ENCODE measurements at regions not wholly inside any gene's neighbourhood (a gene's known extent, or its start where the extent isn't known, plus 50 kb on each side); places are given as distances from the start of the nearest gene placed in this dataset.

DNA sequence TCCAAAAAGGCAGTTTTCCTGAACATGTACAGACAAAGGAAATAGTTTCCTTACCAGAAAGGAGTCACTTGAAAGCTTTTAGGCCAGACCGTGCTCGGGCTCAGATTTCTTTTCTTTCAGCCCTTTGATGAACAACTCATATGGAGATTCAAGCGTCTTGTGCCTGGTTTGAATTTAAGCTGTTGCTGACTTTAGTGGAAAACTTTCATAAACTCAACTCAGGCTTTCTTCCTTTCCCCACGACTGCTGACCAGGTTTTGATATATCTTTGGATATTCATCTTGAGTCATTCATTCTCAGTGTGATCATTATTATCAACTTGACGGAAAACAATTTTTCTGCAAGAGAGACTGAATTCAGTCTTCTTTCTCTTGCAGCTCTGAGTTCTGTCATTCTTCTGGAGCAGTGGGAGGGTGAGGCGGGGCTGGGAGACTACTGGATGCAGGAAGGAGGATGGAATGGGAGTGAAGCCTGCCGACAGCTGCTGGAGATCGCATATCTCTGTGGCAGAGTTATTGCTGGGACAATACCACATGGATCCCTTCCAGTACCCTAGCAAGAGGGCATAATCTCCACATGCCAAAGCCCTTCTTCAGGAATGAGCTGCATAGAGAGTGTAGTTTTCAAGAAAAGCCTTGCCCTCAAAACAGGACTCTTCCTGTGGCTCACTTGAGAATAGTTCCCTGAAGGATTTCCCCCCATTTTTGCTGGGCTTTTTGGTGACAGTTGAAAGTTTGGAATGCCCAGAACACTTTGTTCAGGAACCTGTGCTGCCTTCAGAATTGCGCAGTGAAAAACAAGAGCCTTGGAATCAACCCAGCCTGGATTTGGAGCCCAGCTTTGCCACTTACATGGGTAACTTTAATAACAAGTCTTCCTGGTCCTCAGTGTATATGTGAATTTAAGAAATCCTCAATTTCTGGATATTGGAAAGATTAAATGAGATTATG, 364.4 kb downstream of the ZNF521 start:
- DNase-seq (ENCODE audit: low spot score), result no peak

DNA sequence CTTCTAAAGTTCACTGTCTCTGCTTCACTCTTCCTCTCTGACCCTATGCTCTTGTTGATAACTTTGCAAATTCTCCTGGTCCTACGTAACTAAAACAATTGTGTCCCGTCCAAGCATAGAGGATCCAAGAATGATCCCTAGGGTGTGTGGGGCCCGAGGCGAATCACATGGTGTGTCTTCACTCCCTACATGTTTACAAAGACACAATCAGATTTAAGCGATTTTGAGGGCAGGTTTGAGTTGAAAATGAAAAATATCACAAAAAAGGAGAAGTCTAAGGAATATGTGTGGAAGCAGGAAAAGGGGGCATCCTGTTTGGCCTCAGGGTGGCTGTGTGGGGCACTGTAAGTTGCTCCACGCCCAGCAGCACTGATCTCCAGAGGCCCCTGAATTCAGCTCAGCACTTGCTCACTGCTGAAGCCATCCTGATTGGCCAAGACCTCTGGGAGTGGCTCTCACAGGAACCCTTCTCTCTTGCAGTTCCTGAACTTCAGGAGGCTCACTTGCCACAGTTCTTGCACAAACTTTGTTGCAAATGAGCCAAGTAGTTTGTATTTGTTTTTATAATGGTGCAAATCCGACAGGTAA, 363.6 kb downstream of the ZNF521 start:
- no peak for DNase-seq (ENCODE audit: low spot score)

DNA sequence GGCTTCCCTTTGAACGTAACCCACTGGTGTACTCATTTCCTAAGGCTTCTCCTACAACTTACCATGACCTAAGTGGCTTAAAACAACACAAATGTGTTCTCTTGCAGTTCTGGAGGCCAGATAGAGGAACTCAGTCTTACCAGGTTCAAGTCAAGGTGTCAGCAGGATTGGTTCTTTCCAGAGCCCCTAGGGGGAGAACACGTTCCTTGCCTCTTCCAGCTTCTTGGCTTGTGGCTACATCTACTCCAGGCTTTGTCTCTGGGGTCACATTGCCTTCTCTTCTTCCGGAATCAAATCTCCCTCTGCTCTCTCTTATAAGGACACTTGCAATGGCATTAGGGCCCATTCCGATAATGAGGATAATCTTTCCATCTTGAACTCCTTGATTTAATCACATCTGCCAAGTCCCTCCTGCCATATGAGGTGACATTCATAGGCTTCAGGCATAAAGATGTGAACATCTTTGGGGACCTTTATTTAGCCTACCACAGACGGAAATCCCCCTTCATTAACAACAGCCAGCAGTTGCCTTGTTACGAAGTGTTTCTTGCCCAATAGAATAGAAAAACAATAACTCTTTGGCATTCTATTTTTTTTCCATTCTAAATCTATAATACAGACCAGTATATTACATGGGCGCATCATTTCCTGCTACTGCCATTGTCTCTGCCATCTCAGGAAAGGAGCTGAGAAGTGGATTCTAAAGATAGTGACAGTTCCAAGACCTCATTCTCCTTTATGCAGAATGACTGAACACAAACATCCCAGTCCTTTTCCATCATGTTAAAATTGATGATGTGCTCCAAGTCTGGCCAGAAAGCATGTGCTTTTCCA, 362.0 kb downstream of the ZNF521 start:
- DNase-seq (ENCODE audit: low spot score), result no peak

DNA sequence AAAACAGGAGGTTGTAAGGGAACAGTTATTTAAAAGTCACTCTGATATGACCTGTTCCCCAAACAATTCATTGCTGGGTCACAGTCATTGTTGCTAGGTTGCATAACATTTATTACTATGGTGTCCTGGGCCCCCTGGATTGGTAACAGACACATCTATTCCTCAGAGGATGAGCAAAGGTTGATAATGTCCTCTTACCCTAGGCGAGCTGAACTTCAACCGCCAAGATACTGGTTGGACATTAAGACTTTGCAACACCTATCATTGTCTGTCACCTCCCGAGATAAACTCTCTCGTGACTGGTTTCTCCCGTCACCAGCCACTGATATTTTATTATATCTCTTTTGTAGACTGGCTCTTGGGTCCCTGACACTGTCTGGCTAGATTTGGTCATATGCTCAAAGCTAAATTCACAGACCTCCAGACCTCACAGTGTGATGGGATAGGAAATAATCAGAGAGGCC, 361.3 kb downstream of the ZNF521 start:
- DNase-seq (ENCODE audit: low spot score), result no peak

DNA sequence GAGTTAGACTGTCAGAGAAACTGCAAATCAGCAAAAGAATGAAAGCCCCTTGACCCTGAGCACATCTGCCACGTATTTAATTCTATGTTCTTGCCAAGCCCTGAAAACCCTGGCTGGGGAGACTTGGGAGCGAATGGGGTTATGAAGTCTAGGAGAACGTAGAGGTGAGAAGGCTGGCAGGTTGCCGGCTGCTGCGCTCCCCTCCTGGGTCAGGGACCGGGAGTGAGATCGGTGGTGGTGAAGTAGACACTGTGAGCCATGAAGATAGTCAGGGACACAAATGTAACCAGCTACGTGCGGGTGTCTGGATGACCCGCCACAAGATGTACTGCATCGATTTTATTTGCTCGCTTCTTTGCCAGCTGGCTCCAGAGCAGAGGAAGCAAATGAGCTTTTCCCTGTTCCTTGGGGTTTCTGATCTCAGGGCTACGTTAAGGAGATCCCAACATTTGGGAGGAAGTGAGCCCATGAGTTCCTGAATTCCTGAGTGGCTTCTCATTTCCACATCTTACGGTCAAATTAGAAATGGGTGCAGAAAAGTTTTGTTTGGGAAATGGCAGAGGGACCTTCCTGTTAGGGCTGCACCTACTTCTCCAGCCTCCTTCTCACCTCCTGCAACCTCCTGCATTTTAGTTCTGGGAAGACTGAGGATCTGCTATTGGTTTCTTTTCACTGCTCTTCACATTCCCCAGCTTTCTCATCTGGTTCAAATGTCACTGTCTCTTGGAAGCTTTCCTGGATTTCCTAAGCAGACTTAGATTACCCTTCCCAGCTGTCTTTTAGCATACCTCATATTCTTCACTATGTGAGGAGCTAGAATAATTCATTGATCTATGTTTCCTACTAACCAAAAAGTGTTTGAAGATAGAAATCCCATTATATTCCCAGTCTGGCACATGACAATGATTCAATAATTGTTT, 360.6 kb downstream of the ZNF521 start:
- no peak for DNase-seq (ENCODE audit: low spot score)

DNA sequence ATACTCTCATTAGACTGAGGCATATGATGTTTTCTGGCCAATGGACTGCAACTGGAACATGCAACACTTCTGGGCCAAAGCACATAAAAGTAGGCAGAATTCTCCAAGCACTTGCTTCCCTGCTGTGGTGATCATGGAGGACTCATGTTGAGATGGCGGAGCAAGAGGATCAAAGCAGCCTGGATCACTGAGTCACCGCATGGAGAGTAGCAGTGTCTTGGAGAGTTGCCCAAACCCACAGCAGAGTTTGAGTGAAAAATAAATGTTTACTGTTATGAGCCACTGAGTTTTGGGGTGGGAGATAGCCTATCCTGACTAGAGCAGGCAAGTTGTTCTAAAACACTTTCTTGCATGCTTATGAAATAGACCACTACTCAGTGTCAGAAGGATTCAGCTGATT, 359.5 kb downstream of the ZNF521 start:
- peak; percentile 4 for DNase-seq (ENCODE audit: low spot score)

DNA sequence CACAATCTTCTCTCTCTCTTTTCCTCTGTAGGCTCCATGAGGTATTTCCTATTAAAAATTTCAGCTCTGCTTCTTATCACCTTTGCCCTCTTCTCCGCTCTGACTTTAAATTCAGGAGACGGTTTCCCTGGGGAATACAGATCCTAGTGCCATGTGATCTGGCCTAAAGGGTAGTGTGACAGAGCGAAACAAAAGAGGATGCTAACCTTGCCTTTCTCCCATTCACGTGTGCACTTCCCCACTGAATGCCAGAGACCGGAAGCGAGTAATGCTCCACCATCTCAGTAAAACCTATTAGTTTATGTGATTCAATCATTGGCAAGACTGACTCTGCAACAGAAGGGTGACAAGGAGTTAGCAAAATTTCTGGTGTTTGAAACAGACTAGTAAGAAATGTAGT, 358.3 kb downstream of the ZNF521 start:
- DNase-seq (ENCODE audit: low spot score), result no peak

DNA sequence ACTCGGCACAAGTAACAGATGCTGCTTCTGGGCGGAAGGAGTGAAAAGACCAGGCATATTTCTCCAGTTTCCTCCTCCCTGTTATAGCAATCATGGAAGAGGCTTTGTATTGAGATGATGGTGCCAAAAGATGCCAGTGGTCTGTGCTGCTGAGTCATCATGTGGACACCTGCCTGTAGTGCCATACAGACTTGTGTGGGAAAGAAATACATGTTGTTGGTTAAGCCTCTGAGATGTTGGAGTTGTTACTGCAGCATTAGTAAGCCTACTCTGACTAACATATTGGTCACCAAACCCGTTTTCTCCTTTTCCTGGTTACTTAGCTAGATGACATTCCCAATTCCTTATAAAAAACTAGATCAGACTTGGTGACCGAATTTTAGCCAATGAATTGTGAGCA, 356.9 kb downstream of the ZNF521 start:
- peak; percentile 77 for DNase-seq (ENCODE audit: low spot score)

DNA sequence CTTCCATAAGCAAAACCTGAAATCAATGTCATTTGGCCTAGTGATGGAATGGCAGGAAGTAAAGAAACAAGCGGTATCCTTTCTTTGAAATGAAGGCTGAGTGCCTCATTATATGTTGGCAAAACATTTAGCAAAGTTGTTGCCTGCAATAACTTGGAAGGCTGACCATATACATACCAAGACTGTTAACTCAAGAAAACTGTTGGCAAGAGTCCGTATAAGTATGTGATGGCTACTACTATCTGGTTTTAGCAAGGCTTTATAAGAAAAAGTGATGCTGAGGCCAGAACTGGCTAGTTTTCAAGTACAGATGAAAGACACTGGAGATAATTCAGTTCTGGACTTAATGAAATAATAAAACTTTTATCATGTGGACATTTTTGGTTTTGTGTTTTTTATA, 356.2 kb downstream of the ZNF521 start:
- no peak for DNase-seq (ENCODE audit: low spot score)

DNA sequence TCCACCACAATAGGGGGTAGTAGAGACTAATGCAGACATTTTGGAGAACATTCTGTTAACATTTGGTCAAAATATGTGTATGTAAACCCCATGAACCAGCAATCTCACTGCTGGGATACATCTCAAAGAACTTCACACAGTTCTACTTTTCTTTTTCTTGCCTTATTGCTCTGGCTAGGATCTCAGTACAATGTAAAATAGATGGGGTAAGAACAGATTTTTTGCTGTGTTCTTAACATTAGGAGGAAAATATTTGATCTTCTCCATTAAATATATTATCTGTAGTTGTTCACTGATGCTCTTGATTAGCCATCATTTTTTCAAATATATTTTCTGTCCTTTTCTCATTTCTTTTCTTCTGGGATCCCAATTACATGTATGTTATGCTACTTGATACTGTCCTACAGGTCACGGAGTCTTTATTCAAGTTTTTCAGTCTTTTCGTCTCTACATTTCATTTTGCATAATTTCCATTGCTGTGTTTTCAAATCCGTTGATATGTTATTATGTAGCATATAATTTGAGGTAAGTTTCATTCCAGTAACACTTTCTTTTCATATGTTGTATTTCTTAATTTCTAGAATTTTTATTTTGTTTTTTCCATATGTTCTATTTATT, 352.2 kb downstream of the ZNF521 start:
- DNase-seq (ENCODE audit: low spot score), result no peak

DNA sequence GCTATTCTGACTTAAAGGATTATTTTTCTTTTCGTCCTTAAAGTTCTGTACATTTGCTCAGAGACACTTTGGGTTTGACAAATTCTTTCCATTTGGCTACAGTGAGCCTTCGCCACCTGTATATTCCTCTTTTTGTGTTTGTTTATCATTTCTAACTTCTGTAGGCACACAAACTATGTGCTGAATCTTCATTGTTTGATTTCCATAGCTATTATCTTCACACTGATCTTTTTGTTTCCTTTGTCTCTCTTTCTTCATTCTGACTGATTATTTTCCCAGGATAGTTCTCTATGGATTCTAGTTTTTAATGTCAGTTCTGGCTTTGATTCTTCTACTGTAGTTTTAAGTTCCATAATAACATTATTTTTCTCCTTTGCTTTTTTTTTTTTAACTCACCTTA, 350.2 kb downstream of the ZNF521 start:
- no peak for DNase-seq (ENCODE audit: low spot score)

DNA sequence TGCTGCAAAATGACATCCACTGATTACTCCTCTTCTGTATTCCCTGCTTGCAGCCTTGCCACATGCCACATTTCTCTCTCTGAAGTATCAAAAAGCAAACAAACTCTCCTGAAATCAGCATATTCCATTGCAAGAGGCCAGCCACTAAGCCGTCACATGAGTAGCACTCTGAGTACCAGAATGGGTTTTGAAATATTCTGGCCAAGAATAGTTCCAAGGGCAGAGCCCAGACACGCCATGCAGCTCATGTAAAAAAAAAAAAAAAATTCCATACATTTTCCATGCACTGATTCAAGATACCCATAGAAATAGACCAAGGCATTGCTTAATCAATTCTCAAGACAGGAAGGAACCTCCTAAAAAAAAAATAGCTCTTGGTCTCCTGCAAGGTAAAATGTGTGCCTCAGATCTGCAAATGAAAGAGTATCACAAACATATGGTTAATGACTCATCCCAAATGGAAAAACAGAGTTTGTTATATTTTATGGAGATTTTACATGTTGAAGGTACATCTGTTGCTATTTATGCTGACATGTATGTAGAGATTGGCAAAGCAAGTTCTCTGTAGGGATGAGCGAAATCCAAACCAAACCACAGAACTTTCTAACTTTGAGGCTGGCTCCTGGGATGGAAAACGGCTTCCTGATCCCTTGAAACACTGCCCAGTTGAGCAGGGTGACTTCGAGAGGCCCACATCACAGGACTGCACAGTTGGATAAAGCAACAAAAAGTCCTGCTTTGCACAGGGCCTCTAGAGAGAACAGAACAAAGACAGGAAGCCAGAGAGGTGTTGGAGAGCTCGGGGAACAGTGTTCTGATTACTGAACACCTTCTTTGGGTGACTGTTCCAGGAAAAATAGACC, 346.2 kb downstream of the ZNF521 start:
- DNase-seq (ENCODE audit: low spot score), result no peak

DNA sequence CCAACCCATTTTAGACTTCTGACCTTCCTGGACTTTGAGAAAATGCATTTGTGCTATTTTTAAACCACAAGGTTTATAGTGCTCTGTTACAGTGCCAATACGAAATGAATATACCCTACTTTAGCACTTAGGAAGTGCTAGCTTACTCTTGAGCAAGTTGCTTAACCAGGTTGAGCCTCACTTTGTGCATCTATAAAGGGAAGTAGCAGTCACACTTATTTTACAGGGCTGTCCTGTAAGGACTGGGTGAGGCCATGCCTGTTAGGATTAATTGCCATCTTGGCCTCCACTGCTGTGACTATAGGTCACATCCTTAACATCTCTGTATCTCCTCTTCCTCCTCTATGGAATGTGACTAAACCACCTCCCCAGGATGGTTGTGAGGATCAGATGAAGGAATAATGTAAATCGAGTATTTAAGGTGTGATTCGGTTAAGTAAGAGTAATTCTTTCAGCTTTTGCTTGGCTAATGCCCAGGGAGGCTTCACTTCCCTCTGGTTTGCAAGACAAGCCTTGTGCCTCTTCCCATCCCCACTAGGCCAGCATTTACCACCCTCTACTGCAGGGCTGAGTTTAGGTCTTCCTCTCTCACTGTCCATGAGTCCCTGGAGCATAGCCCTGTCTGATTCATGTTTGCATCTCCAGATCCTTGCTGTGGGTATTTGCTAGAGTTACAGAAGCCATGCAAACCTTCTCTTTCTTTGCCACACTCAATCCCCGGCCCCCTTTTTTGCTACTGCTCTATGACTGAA, 341.2 kb downstream of the ZNF521 start:
- DNase-seq (ENCODE audit: low spot score), result no peak

Data from RKO (cell line).